ENCODE measurements at regions not wholly inside any gene's neighbourhood (a gene's known extent, or its start where the extent isn't known, plus 50 kb on each side); places are given as distances from the start of the nearest gene placed in this dataset.

DNA sequence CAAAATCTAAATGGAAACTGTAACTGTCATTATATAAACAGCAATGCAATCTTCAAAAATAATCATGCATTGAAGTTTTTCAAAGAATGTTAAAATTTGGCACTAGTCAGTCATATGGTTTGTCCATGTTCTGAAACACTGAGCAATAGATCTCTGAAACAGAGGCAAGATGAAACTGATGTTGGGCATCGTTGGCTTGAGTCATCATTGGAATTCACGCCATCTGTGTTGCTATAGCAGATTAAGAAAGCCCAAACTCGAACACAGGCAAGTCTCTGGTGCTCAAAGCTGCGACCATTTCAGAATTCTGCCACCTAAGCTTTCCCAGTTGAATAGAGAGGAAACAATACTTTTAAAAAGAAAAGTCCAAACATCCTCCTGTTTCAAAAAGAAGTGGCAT is 114.1 kb upstream of the PPARGC1A start:
- no peak for TF ChIP-seq POLR2A (IDR thresholded peaks at IDR 0.05; ENCODE audit: low read length)
- no peak for TF ChIP-seq GATA1 (IDR thresholded peaks at IDR 0.05; ENCODE audit: low read depth, low read length)
